GM12875 (cell line): ENCODE measurements at regions not wholly inside any gene's neighbourhood (a gene's known extent, or its start where the extent isn't known, plus 50 kb on each side); places are given as distances from the start of the nearest gene placed in this dataset.
"Not testable (repeated sequence)": the region's sequence is repeated elsewhere in the genome, so short reads cannot be mapped to it uniquely, and the experiment has no call there.

Experiments used
- H3K4me3 ChIP-seq: one replicate; pipeline ENCODE4 v1.5.1; 2011; ENCODE audit warnings: low read depth, low read length, control low read depth
- CTCF ChIP-seq: IDR thresholded peaks from 2 replicates; pipeline ENCODE4 v1.5.1; 2011; ENCODE audit warnings: low read depth, mild to moderate bottlenecking, control low read depth, inconsistent platforms, low read length, moderate library complexity, borderline replicate concordance; ENCODE audit not compliant: insufficient read depth

DNA sequence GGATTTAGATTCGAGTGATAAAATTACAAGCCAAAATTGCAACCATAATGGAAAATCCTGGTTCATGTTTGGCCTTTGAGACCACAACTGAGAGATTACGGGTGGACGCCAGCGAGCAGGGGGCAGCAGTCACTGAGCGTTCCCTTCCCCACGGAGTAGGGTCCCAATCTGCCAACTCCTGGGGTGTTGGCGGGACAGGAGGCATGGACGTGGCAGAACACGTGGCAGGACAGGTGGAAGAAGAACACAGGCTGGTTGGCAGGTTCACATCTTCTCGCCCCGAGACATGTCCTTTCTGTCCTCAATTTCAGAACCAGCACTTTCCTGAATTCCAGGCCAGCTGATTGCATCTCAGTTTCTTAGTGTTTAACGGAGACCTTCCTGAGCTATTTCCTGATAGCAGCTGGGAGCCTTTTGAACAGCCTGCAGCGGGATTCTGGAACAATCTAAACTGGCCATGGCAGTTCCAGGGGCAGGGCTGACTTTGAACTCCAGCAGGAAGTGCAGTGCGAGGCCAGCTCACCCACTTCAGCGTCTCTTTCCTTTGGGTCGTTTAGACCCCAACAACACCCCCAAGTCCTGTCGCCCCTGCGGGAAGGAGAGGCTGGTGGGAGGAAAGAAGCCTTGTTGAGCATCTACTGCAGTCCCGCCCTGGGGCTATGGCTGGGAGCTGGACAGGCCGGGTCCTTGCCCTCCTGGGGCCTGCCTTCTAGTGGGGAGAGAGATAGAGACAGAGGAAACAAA lies 159.1 kb upstream of the FOXF1 start:
- H3K4me3 ChIP-seq = no peak overlapping the region
- TF ChIP-seq CTCF = no peak

GRCh38 chr16:86351785-86352139 lies 158.6 kb upstream of the FOXF1 start:
- not testable (repeated sequence) for H3K4me3 ChIP-seq

GRCh38 chr16:86353148-86353547 lies 157.2 kb upstream of the FOXF1 start:
- no peak overlapping the region for H3K4me3 ChIP-seq
- TF ChIP-seq CTCF = no peak

- no peak for TF ChIP-seq CTCF
- no peak overlapping the region for H3K4me3 ChIP-seq
Observed at GRCh38 chr16:86353948-86354347, 156.4 kb upstream of the FOXF1 start.

DNA sequence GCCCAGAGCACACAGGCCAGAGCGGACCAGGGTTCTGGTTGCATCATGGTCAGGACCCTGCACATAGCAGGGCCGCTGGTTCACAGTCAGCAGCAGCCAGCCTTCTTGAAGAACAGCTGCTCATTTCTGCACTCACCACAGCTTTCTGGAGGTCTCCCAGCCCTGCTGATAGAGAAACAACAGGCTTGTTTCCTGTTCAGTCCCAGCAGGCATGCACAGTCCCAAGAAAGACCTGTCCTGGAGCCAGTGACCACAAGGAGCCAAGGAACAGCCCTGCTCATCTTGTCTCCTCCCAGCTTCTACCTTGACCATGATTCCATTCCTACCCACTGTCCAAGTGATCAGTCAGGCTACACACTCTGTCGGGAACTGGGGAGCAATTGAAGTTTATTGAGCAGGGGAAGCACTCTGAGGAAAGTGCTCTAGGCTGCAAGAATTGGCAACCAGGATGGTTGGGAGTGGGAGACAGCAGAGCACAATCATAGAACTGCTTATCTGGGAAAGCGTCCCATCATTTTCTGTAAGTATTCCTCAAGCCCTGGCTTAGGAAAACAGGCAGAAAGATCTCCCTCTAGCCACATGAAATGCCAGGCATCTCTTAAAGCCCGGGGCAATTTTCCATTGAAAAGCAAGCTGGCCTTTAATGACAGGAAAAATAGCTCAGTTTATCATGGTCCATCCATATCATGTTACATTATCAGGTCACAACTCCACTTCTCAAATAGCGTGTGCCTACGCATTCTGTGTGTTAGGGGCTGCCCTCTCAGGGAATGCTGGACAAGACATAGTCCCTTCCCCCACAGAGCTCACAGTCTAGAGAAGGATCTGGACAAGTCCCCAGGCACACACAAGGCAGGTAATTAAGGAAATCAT lies 155.4 kb upstream of the FOXF1 start:
- TF ChIP-seq CTCF = no peak
- H3K4me3 ChIP-seq = no peak overlapping the region

- H3K4me3 ChIP-seq = no peak overlapping the region
- TF ChIP-seq CTCF = no peak
Observed at GRCh38 chr16:86355531-86355930, 154.8 kb upstream of the FOXF1 start.

DNA sequence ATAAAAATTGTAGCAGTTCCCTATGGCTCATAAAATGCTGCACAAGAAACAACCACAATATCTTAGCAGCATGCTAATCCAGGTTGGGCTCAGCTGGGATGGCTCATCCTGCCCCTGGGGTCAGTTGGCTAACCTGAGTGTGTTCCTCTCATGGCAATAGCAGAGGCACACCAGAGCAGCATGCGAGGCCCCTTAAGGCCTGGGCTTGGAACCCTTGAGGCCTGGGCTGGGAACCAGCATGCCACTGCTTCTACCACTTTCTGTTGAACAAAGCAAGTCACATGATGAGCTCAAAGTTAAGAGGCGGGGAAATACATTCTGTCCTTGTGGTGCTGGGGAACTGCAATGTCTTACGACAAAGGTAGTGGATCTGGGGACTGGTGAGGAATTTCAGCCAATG lies 154.4 kb upstream of the FOXF1 start:
- no peak for TF ChIP-seq CTCF
- H3K4me3 ChIP-seq = no peak overlapping the region
